ENCODE measurements at regions not wholly inside any gene's neighbourhood (a gene's known extent, or its start where the extent isn't known, plus 50 kb on each side); places are given as distances from the start of the nearest gene placed in this dataset.
"Not testable (repeated sequence)": the region's sequence is repeated elsewhere in the genome, so short reads cannot be mapped to it uniquely, and the experiment has no call there.

- H3K4me1 ChIP-seq (ENCODE audit: control insufficient read depth in 2 of 2, insufficient read depth in 1 of 2, low read depth in 1 of 2, low read length in 2 of 2) = no peaks in the 10 kb centered on the region
- no CpG with 5 or more reads among the region's 4 CpGs for WGBS, 2 donors (ENCODE audit: extremely low coverage in 2 of 2, insufficient read length in 2 of 2, insufficient replicate concordance in 1 of 2)
Observed at GRCh38 chr10:36738738-36739431, 386.5 kb upstream of the ANKRD30A start.

GRCh38 chr10:36736311-36736710 lies 389.1 kb upstream of the ANKRD30A start:
- Histone ChIP-seq H2BK12ac (ENCODE audit: low read length) (no peak overlapping the region), H3K14ac (ENCODE audit: low read length) (no peak overlapping the region), H2BK5ac (ENCODE audit: low read length) (no peak overlapping the region), H3K4me2 (ENCODE audit: insufficient read depth, low read length, poor library complexity, severe bottlenecking) (no peak overlapping the region), H3K9me3 (replicated peaks in 1 of 2; ENCODE audit: control insufficient read depth in 2 of 2, insufficient read depth in 1 of 2, low read depth in 1 of 2, low read length in 2 of 2) (no peaks in the 10 kb centered on the region), H3K23ac (ENCODE audit: low read depth, low read length, poor library complexity) (no peak overlapping the region), H2AK5ac (ENCODE audit: low read depth, low read length) (no peak overlapping the region), H3K9ac (ENCODE audit: low read depth, low read length, poor library complexity) (no peak overlapping the region), H2BK15ac (ENCODE audit: low read length) (no peak overlapping the region), H3K27me3 (ENCODE audit: control insufficient read depth in 3 of 3, insufficient read depth in 3 of 3, low read depth in 1 of 3, low read length in 3 of 3) (no peaks in the 10 kb centered on the region), H3K4ac (ENCODE audit: low read length) (no peak overlapping the region), H3K79me1 (ENCODE audit: low read depth, low read length) (no peaks in the 10 kb centered on the region), H3K18ac (ENCODE audit: low read length) (no peak overlapping the region), H3K4me1 (ENCODE audit: control insufficient read depth in 2 of 2, insufficient read depth in 1 of 2, low read depth in 1 of 2, low read length in 2 of 2) (no peaks in the 10 kb centered on the region), H3K27ac (replicated peaks; ENCODE audit: low read length) (no peak overlapping the region), H4K8ac (ENCODE audit: low read depth, low read length) (no peak overlapping the region), H3K4me3 (ENCODE audit: low read length in 2 of 2) (no peak overlapping the region), H4K91ac (ENCODE audit: low read depth, low read length, poor library complexity) (no peak overlapping the region), H2AFZ (ENCODE audit: low read length) (no peak overlapping the region), H3K36me3 (replicated peaks in 1 of 2; ENCODE audit: control insufficient read depth in 2 of 2, insufficient read depth in 2 of 2, low read length in 2 of 2) (no peaks in the 10 kb centered on the region), H2BK120ac (ENCODE audit: low read depth, low read length) (no peak overlapping the region)
- DNase-seq (ENCODE audit: low spot score) = no peak
- no CpG with 5 or more reads among the region's 1 CpG for WGBS, 2 donors (ENCODE audit: extremely low coverage in 2 of 2, insufficient read length in 2 of 2, insufficient replicate concordance in 1 of 2)

More at GRCh38 chr10:36738738-36739431, 386.5 kb upstream of the ANKRD30A start:
- H3K4me2 ChIP-seq (ENCODE audit: insufficient read depth, low read length, poor library complexity, severe bottlenecking) = no peak overlapping the region
- no peaks in the 10 kb centered on the region for H3K9me3 ChIP-seq (replicated peaks in 1 of 2; ENCODE audit: control insufficient read depth in 2 of 2, insufficient read depth in 1 of 2, low read depth in 1 of 2, low read length in 2 of 2)
- no peak for DNase-seq (ENCODE audit: low spot score)
- H2AK5ac ChIP-seq (ENCODE audit: low read depth, low read length) = no peak overlapping the region
- no peak overlapping the region for H2BK15ac ChIP-seq (ENCODE audit: low read length)
- H2BK5ac ChIP-seq (ENCODE audit: low read length) = no peak overlapping the region
- no peak overlapping the region for H2BK12ac ChIP-seq (ENCODE audit: low read length)
- H3K4ac ChIP-seq (ENCODE audit: low read length) = no peak overlapping the region
- H3K79me1 ChIP-seq (ENCODE audit: low read depth, low read length) = no peaks in the 10 kb centered on the region
- no peak overlapping the region for H3K18ac ChIP-seq (ENCODE audit: low read length)
- H3K14ac ChIP-seq (ENCODE audit: low read length) = no peak overlapping the region
- no peak overlapping the region for H3K4me3 ChIP-seq (ENCODE audit: low read length in 2 of 2)
- H3K27ac ChIP-seq (replicated peaks; ENCODE audit: low read length) = no peak overlapping the region
- no peak overlapping the region for H4K91ac ChIP-seq (ENCODE audit: low read depth, low read length, poor library complexity)
- H4K8ac ChIP-seq (ENCODE audit: low read depth, low read length) = no peak overlapping the region
- H3K23ac ChIP-seq (ENCODE audit: low read depth, low read length, poor library complexity) = no peak overlapping the region
- no peak overlapping the region for H3K9ac ChIP-seq (ENCODE audit: low read depth, low read length, poor library complexity)
- no peak overlapping the region for H2AFZ ChIP-seq (ENCODE audit: low read length)
- no peaks in the 10 kb centered on the region for H3K27me3 ChIP-seq (ENCODE audit: control insufficient read depth in 3 of 3, insufficient read depth in 3 of 3, low read depth in 1 of 3, low read length in 3 of 3)
- H2BK120ac ChIP-seq (ENCODE audit: low read depth, low read length) = no peak overlapping the region
- no peaks in the 10 kb centered on the region for H3K36me3 ChIP-seq (replicated peaks in 1 of 2; ENCODE audit: control insufficient read depth in 2 of 2, insufficient read depth in 2 of 2, low read length in 2 of 2)

- peak overlapping the region; percentile 38 for H3K18ac ChIP-seq (ENCODE audit: low read length)
- H3K9me3 ChIP-seq (replicated peaks in 1 of 2; ENCODE audit: control insufficient read depth in 2 of 2, insufficient read depth in 1 of 2, low read depth in 1 of 2, low read length in 2 of 2); H2BK5ac ChIP-seq (ENCODE audit: low read length); H2BK120ac ChIP-seq (ENCODE audit: low read depth, low read length); H2AK5ac ChIP-seq (ENCODE audit: low read depth, low read length); H3K27ac ChIP-seq (replicated peaks; ENCODE audit: low read length); H4K8ac ChIP-seq (ENCODE audit: low read depth, low read length); H3K14ac ChIP-seq (ENCODE audit: low read length); H3K79me1 ChIP-seq (ENCODE audit: low read depth, low read length); H3K27me3 ChIP-seq (ENCODE audit: control insufficient read depth in 3 of 3, insufficient read depth in 3 of 3, low read depth in 1 of 3, low read length in 3 of 3); H2AFZ ChIP-seq (ENCODE audit: low read length); H4K91ac ChIP-seq (ENCODE audit: low read depth, low read length, poor library complexity); H2BK15ac ChIP-seq (ENCODE audit: low read length); H3K4me3 ChIP-seq (ENCODE audit: low read length in 2 of 2); H3K4me1 ChIP-seq (ENCODE audit: control insufficient read depth in 2 of 2, insufficient read depth in 1 of 2, low read depth in 1 of 2, low read length in 2 of 2); H3K4ac ChIP-seq (ENCODE audit: low read length); H3K4me2 ChIP-seq (ENCODE audit: insufficient read depth, low read length, poor library complexity, severe bottlenecking); DNase-seq (ENCODE audit: low spot score); H2BK12ac ChIP-seq (ENCODE audit: low read length); H3K23ac ChIP-seq (ENCODE audit: low read depth, low read length, poor library complexity); H3K9ac ChIP-seq (ENCODE audit: low read depth, low read length, poor library complexity); H3K36me3 ChIP-seq (replicated peaks in 1 of 2; ENCODE audit: control insufficient read depth in 2 of 2, insufficient read depth in 2 of 2, low read length in 2 of 2): not testable (repeated sequence)
- no CpG with 5 or more reads among the region's 21 CpGs for WGBS, 2 donors (ENCODE audit: extremely low coverage in 2 of 2, insufficient read length in 2 of 2, insufficient replicate concordance in 1 of 2)
Observed at GRCh38 chr10:36734590-36734989, 390.8 kb upstream of the ANKRD30A start.

- Histone ChIP-seq H3K4me1 (ENCODE audit: control insufficient read depth in 2 of 2, insufficient read depth in 1 of 2, low read depth in 1 of 2, low read length in 2 of 2) (no peaks in the 10 kb centered on the region), H3K4me2 (ENCODE audit: insufficient read depth, low read length, poor library complexity, severe bottlenecking) (no peak overlapping the region), H3K79me1 (ENCODE audit: low read depth, low read length) (no peaks in the 10 kb centered on the region), H3K27ac (replicated peaks; ENCODE audit: low read length) (no peak overlapping the region), H4K91ac (ENCODE audit: low read depth, low read length, poor library complexity) (no peak overlapping the region), H2AFZ (ENCODE audit: low read length) (no peak overlapping the region), H4K8ac (ENCODE audit: low read depth, low read length) (no peak overlapping the region), H2BK120ac (ENCODE audit: low read depth, low read length) (no peak overlapping the region), H2AK5ac (ENCODE audit: low read depth, low read length) (no peak overlapping the region), H3K27me3 (ENCODE audit: control insufficient read depth in 3 of 3, insufficient read depth in 3 of 3, low read depth in 1 of 3, low read length in 3 of 3) (no peaks in the 10 kb centered on the region), H3K4ac (ENCODE audit: low read length) (no peak overlapping the region), H3K23ac (ENCODE audit: low read depth, low read length, poor library complexity) (no peak overlapping the region), H2BK15ac (ENCODE audit: low read length) (no peak overlapping the region), H3K9ac (ENCODE audit: low read depth, low read length, poor library complexity) (no peak overlapping the region), H2BK5ac (ENCODE audit: low read length) (no peak overlapping the region), H3K9me3 (replicated peaks in 1 of 2; ENCODE audit: control insufficient read depth in 2 of 2, insufficient read depth in 1 of 2, low read depth in 1 of 2, low read length in 2 of 2) (no peaks in the 10 kb centered on the region), H3K4me3 (ENCODE audit: low read length in 2 of 2) (no peak overlapping the region), H3K14ac (ENCODE audit: low read length) (no peak overlapping the region), H3K18ac (ENCODE audit: low read length) (no peak overlapping the region), H2BK12ac (ENCODE audit: low read length) (no peak overlapping the region), H3K36me3 (replicated peaks in 1 of 2; ENCODE audit: control insufficient read depth in 2 of 2, insufficient read depth in 2 of 2, low read length in 2 of 2) (no peaks in the 10 kb centered on the region)
- no CpG with 5 or more reads among the region's 6 CpGs for WGBS, 2 donors (ENCODE audit: extremely low coverage in 2 of 2, insufficient read length in 2 of 2, insufficient replicate concordance in 1 of 2)
- no peak for DNase-seq (ENCODE audit: low spot score)
Observed at GRCh38 chr10:36730316-36730715, 395.1 kb upstream of the ANKRD30A start.

Measured in neuronal stem cell (in vitro differentiated cells).